ENCODE measurements at regions not wholly inside any gene's neighbourhood (a gene's known extent, or its start where the extent isn't known, plus 50 kb on each side); places are given as distances from the start of the nearest gene placed in this dataset.

- H3K14ac ChIP-seq (replicated peaks; ENCODE audit: low read depth, low read length): no peak overlapping the region
- H3K23ac ChIP-seq (ENCODE audit: low read depth, low read length): no peak overlapping the region
- H3K56ac ChIP-seq (ENCODE audit: extremely low read depth, insufficient read depth, low read length): no peak overlapping the region
- H3K27ac ChIP-seq (ENCODE audit: insufficient read depth, low read length): no peak overlapping the region
- no peak overlapping the region for H2BK5ac ChIP-seq (ENCODE audit: low read depth, low read length, poor library complexity, severe bottlenecking)
- H3K4me2 ChIP-seq (ENCODE audit: low read depth, low read length): no peak overlapping the region
- intact Hi-C loops (cut with micrococcal nuclease): no loop called here
- no peak overlapping the region for H3K4me3 ChIP-seq (ENCODE audit: insufficient read depth, low read depth, low read length)
- no peak overlapping the region for H2AK5ac ChIP-seq (ENCODE audit: low read depth, low read length)
- H3K79me1 ChIP-seq (ENCODE audit: low read depth in 1 of 2, low read length in 2 of 2): no peaks in the 10 kb centered on the region
- H3K18ac ChIP-seq (ENCODE audit: low read depth, low read length): no peak overlapping the region
- no peak overlapping the region for H4K5ac ChIP-seq (ENCODE audit: low read depth, low read length)
- in situ Hi-C loops (cut with MboI; ENCODE audit: low sequenced_read_pairs): no loop called here
- no peak overlapping the region for H2BK20ac ChIP-seq (ENCODE audit: low read depth, low read length)
- H3K4ac ChIP-seq (ENCODE audit: low read depth, low read length): no peak overlapping the region
- ChIA-PET POLR2A (ENCODE audit: unreplicated experiment) (no interaction called here), CTCF (no interaction called here)
- no peak for ATAC-seq (ENCODE audit: low read depth)
- H3K9ac ChIP-seq (ENCODE audit: low read depth, low read length): no peak overlapping the region
- H3K36me3 ChIP-seq (ENCODE audit: control insufficient read depth, insufficient read depth, low read length): no peaks in the 10 kb centered on the region
- H4K91ac ChIP-seq (ENCODE audit: insufficient read depth, low read depth, low read length): no peak overlapping the region
- no peaks in the 10 kb centered on the region for H3K27me3 ChIP-seq (ENCODE audit: control insufficient read depth, insufficient read depth, low read length)
- TF ChIP-seq SMC3 (IDR thresholded peaks at IDR 0.05; ENCODE audit: low read depth, low read length): no peak
- BruUV-seq (replicated peaks): no TSS peak
- no peak for DNase-seq
- H2BK15ac ChIP-seq (ENCODE audit: low read depth, low read length): no peak overlapping the region
- H3K9me3 ChIP-seq (ENCODE audit: control insufficient read depth, insufficient read depth, low read length): no peaks in the 10 kb centered on the region
- H4K8ac ChIP-seq (ENCODE audit: low read depth in 2 of 2, low read length in 2 of 2): no peak overlapping the region
- H4K20me1 ChIP-seq (ENCODE audit: insufficient read depth, low read length): no peaks in the 10 kb centered on the region
- no peak overlapping the region for H2AFZ ChIP-seq (replicated peaks; ENCODE audit: low read length, poor library complexity)
- no peaks in the 10 kb centered on the region for H3K4me1 ChIP-seq (ENCODE audit: control insufficient read depth, insufficient read depth, low read length)
- H2BK120ac ChIP-seq (ENCODE audit: low read depth, low read length): no peak overlapping the region
- H2AK9ac ChIP-seq (replicated peaks; ENCODE audit: low read depth, low read length, poor library complexity): no peak overlapping the region
- H3K9me1 ChIP-seq (ENCODE audit: insufficient read depth, low read length): no peaks in the 10 kb centered on the region
- dilution Hi-C loops (cut with HindIII; ENCODE audit: low sequenced_read_pairs, unreplicated experiment): no loop called here
These were observed 138.8 kb downstream of the GABRG1 start for GRCh38 chr4:45985038-45985437.

Data from IMR-90 (cell line).